ENCODE measurements at regions not wholly inside any gene's neighbourhood (a gene's known extent, or its start where the extent isn't known, plus 50 kb on each side); places are given as distances from the start of the nearest gene placed in this dataset.

DNA sequence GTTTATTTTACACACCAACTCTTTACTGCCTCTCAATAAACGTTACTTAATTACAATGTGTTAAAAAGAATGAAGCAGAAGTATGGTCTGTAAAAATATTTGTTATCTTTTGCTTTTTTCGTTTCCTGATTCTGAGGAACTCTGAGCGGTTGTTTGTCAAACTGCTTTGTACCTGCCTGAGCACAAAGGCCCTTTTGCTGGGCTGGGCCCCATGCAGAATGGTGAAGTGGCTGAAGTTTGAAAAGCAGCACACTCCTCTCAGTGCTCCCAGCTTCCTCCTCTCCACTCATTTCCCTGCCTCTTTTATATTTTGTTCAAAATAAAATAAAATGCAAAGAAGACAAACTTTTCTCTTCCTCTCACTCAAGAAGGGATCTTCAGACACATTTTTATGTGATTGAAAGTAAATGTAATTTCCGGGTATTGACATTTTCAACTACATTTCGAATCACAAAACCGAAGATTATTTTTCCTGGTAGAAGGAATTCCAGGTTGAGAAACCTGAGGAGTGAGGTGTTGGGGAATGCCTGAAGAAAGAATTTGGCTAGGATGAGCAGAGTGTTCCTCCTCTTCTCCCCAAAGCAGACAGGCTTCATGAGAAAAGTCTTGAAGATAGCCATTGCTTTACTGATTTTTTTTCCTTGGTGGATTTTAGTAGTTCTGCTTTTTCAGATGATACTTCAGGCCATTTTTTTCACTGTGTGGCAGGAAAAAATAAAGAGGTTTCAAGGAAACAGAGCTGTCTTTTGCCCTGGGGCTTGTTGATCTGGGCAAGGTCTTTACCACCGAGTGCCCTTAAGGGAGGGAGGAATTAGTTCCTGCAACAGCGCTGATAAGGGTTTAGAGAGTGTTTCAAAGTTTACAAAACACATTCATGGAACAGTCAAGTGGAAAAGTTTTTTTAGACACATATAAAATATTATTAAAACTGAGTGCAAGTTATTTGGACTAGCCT lies 229.8 kb downstream of the NFKBIZ start:
- Histone ChIP-seq H3K27me3 (replicated peaks; ENCODE audit: insufficient read depth, low read length) (no peaks in the 10 kb centered on the region), H2AFZ (ENCODE audit: low read length) (peak overlapping the region; percentile 12; the same call in 1 of the 2 replicates), H3K27ac (ENCODE audit: low read length) (no peak overlapping the region), H3K9me2 (replicated peaks; ENCODE audit: insufficient read depth, low read length) (no peaks in the 10 kb centered on the region), H3K4me3 (ENCODE audit: low read length) (no peak overlapping the region), H3K36me3 (replicated peaks; ENCODE audit: insufficient read depth, low read length) (no peaks in the 10 kb centered on the region), H3F3A (ENCODE audit: insufficient read depth, low read length) (no peaks in the 10 kb centered on the region; the same call in 1 of the 2 replicates), H3K79me2 (ENCODE audit: low read length) (no peaks in the 10 kb centered on the region), H3K9ac (ENCODE audit: low read length) (no peak overlapping the region), H3K9me3 (replicated peaks; ENCODE audit: insufficient read depth, low read length) (no peaks in the 10 kb centered on the region), H4K20me1 (ENCODE audit: insufficient read depth, low read length) (no peaks in the 10 kb centered on the region), H3K4me2 (ENCODE audit: low read depth, low read length) (peak overlapping the region; percentile 22; the same call in 1 of the 2 replicates), H3K4me1 (ENCODE audit: low read length) (peaks cover 15% of the 10 kb centered on the region)
- peak; percentile 38 for DNase-seq
- TF ChIP-seq, protein P1, sequence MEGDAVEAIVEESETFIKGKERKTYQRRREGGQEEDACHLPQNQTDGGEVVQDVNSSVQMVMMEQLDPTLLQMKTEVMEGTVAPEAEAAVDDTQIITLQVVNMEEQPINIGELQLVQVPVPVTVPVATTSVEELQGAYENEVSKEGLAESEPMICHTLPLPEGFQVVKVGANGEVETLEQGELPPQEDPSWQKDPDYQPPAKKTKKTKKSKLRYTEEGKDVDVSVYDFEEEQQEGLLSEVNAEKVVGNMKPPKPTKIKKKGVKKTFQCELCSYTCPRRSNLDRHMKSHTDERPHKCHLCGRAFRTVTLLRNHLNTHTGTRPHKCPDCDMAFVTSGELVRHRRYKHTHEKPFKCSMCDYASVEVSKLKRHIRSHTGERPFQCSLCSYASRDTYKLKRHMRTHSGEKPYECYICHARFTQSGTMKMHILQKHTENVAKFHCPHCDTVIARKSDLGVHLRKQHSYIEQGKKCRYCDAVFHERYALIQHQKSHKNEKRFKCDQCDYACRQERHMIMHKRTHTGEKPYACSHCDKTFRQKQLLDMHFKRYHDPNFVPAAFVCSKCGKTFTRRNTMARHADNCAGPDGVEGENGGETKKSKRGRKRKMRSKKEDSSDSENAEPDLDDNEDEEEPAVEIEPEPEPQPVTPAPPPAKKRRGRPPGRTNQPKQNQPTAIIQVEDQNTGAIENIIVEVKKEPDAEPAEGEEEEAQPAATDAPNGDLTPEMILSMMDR (IDR thresholded peaks at IDR 0.05; ENCODE audit: low read length): no peak
- TF ChIP-seq EZH2 (optimal IDR thresholded peaks at IDR 0.05; ENCODE audit: low read depth, low read length): no peak
- no peak for TF ChIP-seq EZH2phosphoT487 (IDR thresholded peaks at IDR 0.05; ENCODE audit: low read length)

DNA sequence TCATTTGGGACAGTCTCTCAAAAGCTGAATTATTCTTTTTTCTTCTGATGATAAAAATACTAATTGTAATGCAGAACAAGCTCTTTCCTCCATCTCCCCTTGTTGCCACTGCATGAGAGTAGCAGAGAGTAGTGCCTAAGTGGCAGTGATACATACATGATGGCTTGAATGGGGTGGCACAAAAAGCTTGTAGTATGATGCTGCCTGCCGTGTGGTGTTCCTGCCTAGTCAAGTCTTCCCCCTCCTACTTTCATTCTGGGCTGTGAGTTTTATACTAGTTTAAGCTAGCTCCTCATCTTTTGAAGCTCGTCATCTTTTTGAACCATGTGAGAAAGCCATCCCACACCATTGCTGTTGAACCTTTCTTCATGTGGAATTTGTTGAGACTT lies 230.5 kb downstream of the NFKBIZ start:
- Histone ChIP-seq H3F3A (ENCODE audit: insufficient read depth, low read length) (no peaks in the 10 kb centered on the region; the same call in 1 of the 2 replicates), H2AFZ (ENCODE audit: low read length) (no peak overlapping the region), H3K4me2 (ENCODE audit: low read depth, low read length) (no peak overlapping the region), H3K4me1 (ENCODE audit: low read length) (peaks cover 15% of the 10 kb centered on the region), H3K9me2 (replicated peaks; ENCODE audit: insufficient read depth, low read length) (no peaks in the 10 kb centered on the region), H3K27ac (ENCODE audit: low read length) (no peak overlapping the region), H4K20me1 (ENCODE audit: insufficient read depth, low read length) (no peaks in the 10 kb centered on the region), H3K9ac (ENCODE audit: low read length) (no peak overlapping the region), H3K36me3 (replicated peaks; ENCODE audit: insufficient read depth, low read length) (no peaks in the 10 kb centered on the region), H3K27me3 (replicated peaks; ENCODE audit: insufficient read depth, low read length) (no peaks in the 10 kb centered on the region), H3K4me3 (ENCODE audit: low read length) (no peak overlapping the region), H3K9me3 (replicated peaks; ENCODE audit: insufficient read depth, low read length) (no peaks in the 10 kb centered on the region), H3K79me2 (ENCODE audit: low read length) (no peaks in the 10 kb centered on the region)
- DNase-seq: no peak
- TF ChIP-seq EZH2phosphoT487 (IDR thresholded peaks at IDR 0.05; ENCODE audit: low read length) (no peak), EZH2 (optimal IDR thresholded peaks at IDR 0.05; ENCODE audit: low read depth, low read length) (no peak)

DNA sequence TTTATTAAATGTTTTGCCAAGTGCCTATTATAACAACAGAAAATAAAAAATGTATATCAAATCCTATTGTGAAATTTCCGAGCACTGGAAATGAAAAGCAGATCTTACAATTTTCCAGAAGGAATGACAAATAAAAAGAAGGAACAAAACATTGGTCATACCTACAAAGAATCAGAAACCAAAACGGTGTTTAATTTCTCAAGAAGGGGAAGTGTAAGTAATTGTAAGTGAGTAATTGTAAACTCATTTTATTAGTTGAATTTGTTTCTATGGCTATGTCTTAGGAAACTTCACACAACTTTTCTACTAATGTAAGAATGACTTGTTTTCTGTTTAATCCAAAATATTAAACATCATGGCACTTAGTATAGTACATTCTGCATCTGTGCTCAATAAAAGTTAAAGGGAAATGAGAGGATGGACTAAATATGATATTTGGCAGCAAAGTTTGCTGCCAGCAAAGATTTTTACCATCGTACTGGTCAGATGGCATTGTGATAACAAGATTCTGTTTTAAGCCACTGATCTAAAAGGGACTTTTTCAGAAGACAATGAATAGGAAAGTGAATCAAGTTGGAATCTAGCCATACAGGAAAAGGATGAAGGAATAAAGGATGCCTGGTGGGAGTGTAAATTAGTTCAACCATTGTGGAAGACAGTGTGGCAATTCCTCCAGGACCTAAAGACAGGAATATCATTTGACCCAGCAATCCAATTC lies 232.4 kb downstream of the NFKBIZ start:
- Histone ChIP-seq H3K9me2 (replicated peaks; ENCODE audit: insufficient read depth, low read length) (no peaks in the 10 kb centered on the region), H3K36me3 (replicated peaks; ENCODE audit: insufficient read depth, low read length) (no peaks in the 10 kb centered on the region), H3K9me3 (replicated peaks; ENCODE audit: insufficient read depth, low read length) (no peaks in the 10 kb centered on the region), H4K20me1 (ENCODE audit: insufficient read depth, low read length) (no peaks in the 10 kb centered on the region), H3K27ac (ENCODE audit: low read length) (no peak overlapping the region), H3K9ac (ENCODE audit: low read length) (no peak overlapping the region), H2AFZ (ENCODE audit: low read length) (no peak overlapping the region), H3K4me2 (ENCODE audit: low read depth, low read length) (no peak overlapping the region), H3K4me1 (ENCODE audit: low read length) (peaks cover 15% of the 10 kb centered on the region), H3K4me3 (ENCODE audit: low read length) (no peak overlapping the region), H3K27me3 (replicated peaks; ENCODE audit: insufficient read depth, low read length) (no peaks in the 10 kb centered on the region), H3K79me2 (ENCODE audit: low read length) (no peaks in the 10 kb centered on the region), H3F3A (ENCODE audit: insufficient read depth, low read length) (no peaks in the 10 kb centered on the region)
- no peak for DNase-seq
- TF ChIP-seq EZH2phosphoT487 (IDR thresholded peaks at IDR 0.05; ENCODE audit: low read length): no peak
- no peak for TF ChIP-seq EZH2 (optimal IDR thresholded peaks at IDR 0.05; ENCODE audit: low read depth, low read length)
- TF ChIP-seq, protein P1 (IDR thresholded peaks at IDR 0.05; ENCODE audit: low read length): no peak

Measured in MM.1S (cell line).